HepG2 (cell line): ENCODE measurements at regions not wholly inside any gene's neighbourhood (a gene's known extent, or its start where the extent isn't known, plus 50 kb on each side); places are given as distances from the start of the nearest gene placed in this dataset.

ENCODE experiments used
- ATAC-seq: fragments of 200-7000 bp; cut with Tn5 transposase; 3 replicates; pipeline ENCODE4 v1.9.1; 2020; ENCODE audit warnings: mild to moderate bottlenecking, moderate library complexity
- BruUV-seq: library from RNA; stranded (reverse); fragments of 400-500 nt; replicated peaks from 2 replicates; lab custom pipeline; 2021; lab: Mats Ljungman, UMichigan
- CTCF ChIA-PET: fragments of 300-600 bp; formaldehyde crosslinking; extraction: SDS; loops from one replicate; lab custom pipeline; 2021; ENCODE audit warnings: low total read pairs, inconsistent platforms, low intra/inter-chr PET ratio; lab: Yijun Ruan, JAX
- POLR2A ChIA-PET: fragments of 350-600 bp; sonication (Branson Sonifier 250); formaldehyde crosslinking; loops from one replicate; lab custom pipeline; 2020; ENCODE audit warnings: antibody characterized with exemption, inconsistent platforms; lab: Yijun Ruan, JAX
- DNase-seq: peaks from one replicate; pipeline ENCODE4 v3.0.0-alpha.2; 2015; ENCODE audit warnings: low spot score
- FAIRE-seq: peaks from 3 replicates; lab custom pipeline; 2011; peaks lifted over from hg19 to GRCh38; lab: Jason Lieb, UNC
- H2AFZ ChIP-seq: one replicate; pipeline ENCODE4 v1.6.1; 2011; ENCODE audit warnings: low read length, inconsistent platforms
- H3K27ac ChIP-seq: fragments of 300-600 bp; 3 replicates; pipeline ENCODE4 v1.8.0; 2011; ENCODE audit warnings: mixed run types, mild to moderate bottlenecking, mixed read lengths, low read length, inconsistent platforms; ENCODE audit not compliant: insufficient read depth; ENCODE audit errors: extremely low read length
- H3K27me3 ChIP-seq, 2 experiments: fragments of 200-600 bp in 1 of 2; 2 replicates in 1 of 2; 3 replicates in 1 of 2; pipeline versions ENCODE4 v1.6.0 to v1.8.0; 2011; ENCODE audit warnings: low read length in 2 of 2, mild to moderate bottlenecking in 2 of 2, moderate library complexity in 2 of 2, inconsistent platforms in 1 of 2; ENCODE audit not compliant: insufficient read depth in 2 of 2, control insufficient read depth in 1 of 2
- H3K36me3 ChIP-seq, 2 experiments: fragments of 200-600 bp in 1 of 2; replicated peaks in 1 of 2; 2 replicates in 1 of 2; 3 replicates in 1 of 2; pipeline versions ENCODE4 v1.5.1 to v1.8.0; 2011; ENCODE audit warnings: low read length in 2 of 2, inconsistent platforms in 1 of 2; ENCODE audit not compliant: insufficient read depth in 2 of 2, control insufficient read depth in 1 of 2
- H3K4me1 ChIP-seq: 2 replicates; pipeline ENCODE4 v1.5.1; 2012; ENCODE audit warnings: low read length, inconsistent platforms; ENCODE audit not compliant: insufficient read depth
- H3K4me2 ChIP-seq: 2 replicates; pipeline ENCODE4 v1.6.0; 2011; ENCODE audit warnings: low read depth, low read length, inconsistent platforms
- H3K4me3 ChIP-seq, 3 experiments: fragments of 200-600 bp in 1 of 3; sonication (generic), shearing (Covaris generic) in 1 of 3; replicated peaks in 1 of 3; 2 replicates each; pipeline ENCODE4 v1.5.1; 2011 to 2016; ENCODE audit warnings: low read length in 3 of 3, inconsistent platforms in 2 of 3, low read depth in 2 of 3, mild to moderate bottlenecking in 2 of 3, control low read depth in 1 of 3, mixed read lengths in 1 of 3; ENCODE audit not compliant: insufficient read depth in 1 of 3
- H3K79me2 ChIP-seq: one replicate; pipeline ENCODE4 v1.6.1; 2011; ENCODE audit warnings: low read length, inconsistent platforms; ENCODE audit not compliant: insufficient read depth
- H3K9ac ChIP-seq: 2 replicates; pipeline ENCODE4 v1.6.0; 2011; ENCODE audit warnings: mild to moderate bottlenecking, low read depth, low read length, inconsistent platforms; ENCODE audit not compliant: insufficient read depth
- H3K9me3 ChIP-seq: 2 replicates; pipeline ENCODE4 v1.5.1; 2012; ENCODE audit warnings: mild to moderate bottlenecking, low read length
- H4K20me1 ChIP-seq: 2 replicates; pipeline ENCODE4 v1.6.0; 2011; ENCODE audit warnings: inconsistent platforms, mild to moderate bottlenecking, low read length, moderate library complexity; ENCODE audit not compliant: insufficient read depth
- CBX5 ChIP-seq: sonication (generic); formaldehyde crosslinking; IDR thresholded peaks from 2 replicates; pipeline ENCODE4 v1.4.0; 2020; ENCODE audit warnings: missing genetic modification reagents, borderline replicate concordance
- E2F2 ChIP-seq: sonication (generic); formaldehyde crosslinking; IDR thresholded peaks from 2 replicates; pipeline ENCODE4 v1.4.0; 2020; ENCODE audit warnings: missing genetic modification reagents, borderline replicate concordance
- FOXJ3 ChIP-seq: sonication (generic); formaldehyde crosslinking; IDR thresholded peaks from 2 replicates; pipeline ENCODE4 v1.4.0; 2020; ENCODE audit warnings: missing genetic modification reagents, mild to moderate bottlenecking, borderline replicate concordance
- HNF4A ChIP-seq: sonication (generic); formaldehyde crosslinking; IDR thresholded peaks from 2 replicates; pipeline ENCODE4 v1.4.0; 2020; ENCODE audit warnings: missing genetic modification reagents
- HNRNPL ChIP-seq: fragments of 200-400 bp; formaldehyde crosslinking; IDR thresholded peaks from 2 replicates; pipeline ENCODE4 v1.6.1; 2017; ENCODE audit warnings: mild to moderate bottlenecking, low read depth, low read length
- IRX3 ChIP-seq: sonication (generic); formaldehyde crosslinking; IDR thresholded peaks from 2 replicates; pipeline ENCODE4 v1.8.1; 2023; ENCODE audit warnings: mild to moderate bottlenecking, low read depth, missing genetic modification reagents, borderline replicate concordance
- MXI1 ChIP-seq: IDR thresholded peaks from 3 replicates; pipeline ENCODE4 v1.6.1; 2012; ENCODE audit warnings: low read depth, low read length, inconsistent platforms, borderline replicate concordance
- NONO ChIP-seq, 2 experiments: fragments of 450-650 bp in 1 of 2; sonication (generic) in 1 of 2; formaldehyde crosslinking in 1 of 2; IDR thresholded peaks in 1 of 2; conservative IDR thresholded peaks in 1 of 2; 2 replicates each; pipeline versions ENCODE4 v1.6.1 to v1.8.0; 2017 to 2022; ENCODE audit warnings: mild to moderate bottlenecking in 1 of 2, missing genetic modification reagents in 1 of 2, moderate library complexity in 1 of 2
- PITX1 ChIP-seq: sonication (generic); formaldehyde crosslinking; IDR thresholded peaks from 2 replicates; pipeline ENCODE4 v1.5.1; 2020; ENCODE audit warnings: mild to moderate bottlenecking, missing genetic modification reagents
- RBFOX2 ChIP-seq: fragments of 200-400 bp; formaldehyde crosslinking; IDR thresholded peaks from 2 replicates; pipeline ENCODE4 v1.6.1; 2017; ENCODE audit warnings: low read depth, mild to moderate bottlenecking, low read length
- REL ChIP-seq: sonication (generic); formaldehyde crosslinking; conservative IDR thresholded peaks from 2 replicates; pipeline ENCODE4 v1.8.0; 2022; ENCODE audit warnings: mild to moderate bottlenecking, missing genetic modification reagents, moderate library complexity
- SALL1 ChIP-seq: sonication (generic); formaldehyde crosslinking; IDR thresholded peaks from 2 replicates; pipeline ENCODE4 v1.8.0; 2022; ENCODE audit warnings: mild to moderate bottlenecking, missing genetic modification reagents
- TFDP1 ChIP-seq: IDR thresholded peaks from 2 replicates; pipeline ENCODE4 v1.6.1; 2016; ENCODE audit warnings: missing compliant biosample characterization, missing genetic modification reagents, borderline replicate concordance
- ZFP62 ChIP-seq: sonication (generic); formaldehyde crosslinking; IDR thresholded peaks from 2 replicates; pipeline ENCODE4 v1.4.0; 2020; ENCODE audit warnings: missing genetic modification reagents
- ZMYM4 ChIP-seq: sonication (generic); formaldehyde crosslinking; IDR thresholded peaks from 2 replicates; pipeline ENCODE4 v1.8.1; 2023; ENCODE audit warnings: mild to moderate bottlenecking, missing genetic modification reagents
- ZNF558 ChIP-seq: sonication (generic); formaldehyde crosslinking; IDR thresholded peaks from 2 replicates; pipeline ENCODE4 v1.9.0; 2022; ENCODE audit warnings: mild to moderate bottlenecking, missing genetic modification reagents, borderline replicate concordance
- ZNF570 ChIP-seq: sonication (generic); formaldehyde crosslinking; IDR thresholded peaks from 2 replicates; pipeline ENCODE4 v1.4.0; 2020; ENCODE audit warnings: mild to moderate bottlenecking, missing genetic modification reagents, borderline replicate concordance
- ZNF878 ChIP-seq: sonication (generic); formaldehyde crosslinking; IDR thresholded peaks from 2 replicates; pipeline ENCODE4 v1.8.1; 2023; ENCODE audit warnings: mild to moderate bottlenecking, missing genetic modification reagents, moderate library complexity
- ZSCAN31 ChIP-seq: sonication (generic); formaldehyde crosslinking; IDR thresholded peaks from 2 replicates; pipeline ENCODE4 v1.5.0; 2020; ENCODE audit warnings: low read depth, mild to moderate bottlenecking, missing genetic modification reagents
- WGBS: methylation state at CpG from one replicate; pipeline ENCODE4 v1.1.6; 2017; ENCODE audit warnings: low lambda C conversion rate; 5-methylcytosine and 5-hydroxymethylcytosine counted together
- in situ Hi-C: cut with HindIII; loops from 2 replicates; pipeline ENCODE4 v1.10.0; 2017; ENCODE audit warnings: low pct_unique_long_range_greater_than_20kb; ENCODE audit not compliant: extremely low pct_ligation_motif_present
- intact Hi-C: fragments of 100-400 bp; cut with micrococcal nuclease; formaldehyde crosslinking; loops from one replicate; pipeline ENCODE4 v1.10.0; 2022; ENCODE audit not compliant: unreplicated experiment

GRCh38 chr2:184037273-184037672 is 561.1 kb upstream of the ZNF804A start:
- Histone ChIP-seq H3K4me1 (no peaks in the 10 kb centered on the region), H2AFZ (no peak overlapping the region), H3K36me3 (no peaks in the 10 kb centered on the region), H3K4me2 (no peak overlapping the region), H3K27me3 (no peaks in the 10 kb centered on the region), H3K9ac (no peak overlapping the region), H3K79me2 (no peaks in the 10 kb centered on the region), H4K20me1 (no peaks in the 10 kb centered on the region), H3K9me3 (no peaks in the 10 kb centered on the region), H3K4me3 (no peak overlapping the region), H3K27ac (no peak overlapping the region)
- no peak for ATAC-seq
- FAIRE-seq: no peak
- no peak for TF ChIP-seq NONO (IDR thresholded peaks at IDR 0.05)
- no peak for TF ChIP-seq NONO (CRISPR knock-in tag; conservative IDR thresholded peaks at IDR 0.05)
- no peak for TF ChIP-seq ZSCAN31 (CRISPR knock-in tag)
- no peak for TF ChIP-seq CBX5 (CRISPR knock-in tag)
- no peak for TF ChIP-seq SALL1 (CRISPR knock-in tag)
- no peak for TF ChIP-seq ZNF878 (CRISPR knock-in tag)
- TF ChIP-seq ZFP62: no peak
- no peak for TF ChIP-seq TFDP1 (CRISPR knock-in tag)
- TF ChIP-seq ZNF558 (CRISPR knock-in tag): no peak
- no peak for TF ChIP-seq RBFOX2
- TF ChIP-seq ZNF570 (CRISPR knock-in tag): no peak
- no peak for TF ChIP-seq FOXJ3
- TF ChIP-seq HNF4A (CRISPR knock-in tag): no peak
- no peak for TF ChIP-seq PITX1
- TF ChIP-seq MXI1: no peak
- no peak for TF ChIP-seq ZMYM4
- no peak for TF ChIP-seq REL (CRISPR knock-in tag)
- no peak for TF ChIP-seq IRX3 (CRISPR knock-in tag)
- TF ChIP-seq E2F2 (CRISPR knock-in tag): no peak
- TF ChIP-seq HNRNPL: no peak
- intact Hi-C loops (no loop called here), in situ Hi-C loops (no loop called here)
- CTCF ChIA-PET: no interaction called here
- WGBS: 0% methylated on average over 3 of the region's 3 CpGs
- DNase-seq: no peak
- POLR2A ChIA-PET: no interaction called here
- BruUV-seq: no TSS peak
